ENCODE measurements at regions not wholly inside any gene's neighbourhood (a gene's known extent, or its start where the extent isn't known, plus 50 kb on each side); places are given as distances from the start of the nearest gene placed in this dataset.

- TF ChIP-seq CTCF (IDR thresholded peaks at IDR 0.05; ENCODE audit: low read depth, low read length, missing control alignments): no peak
- DNase-seq (ENCODE audit: extremely low read depth, low read depth): no peak
- H3K4me3 ChIP-seq (replicated peaks; ENCODE audit: low read depth, low read length): no peak overlapping the region
These were observed 481.8 kb upstream of the MEIS1 start for GRCh38 chr2:65952966-65953761.

GRCh38 chr2:65944213-65944612, 490.7 kb upstream of the MEIS1 start:
- TF ChIP-seq CTCF (IDR thresholded peaks at IDR 0.05; ENCODE audit: low read depth, low read length, missing control alignments): no peak
- H3K4me3 ChIP-seq (replicated peaks; ENCODE audit: low read depth, low read length): no peak overlapping the region
- no peak for DNase-seq (ENCODE audit: extremely low read depth, low read depth)

GRCh38 chr2:65943099-65943786, 491.7 kb upstream of the MEIS1 start:
- no peak overlapping the region for H3K4me3 ChIP-seq (replicated peaks; ENCODE audit: low read depth, low read length)
- DNase-seq (ENCODE audit: extremely low read depth, low read depth): no peak
- TF ChIP-seq CTCF (IDR thresholded peaks at IDR 0.05; ENCODE audit: low read depth, low read length, missing control alignments): no peak

- DNase-seq (ENCODE audit: extremely low read depth, low read depth): no peak
- no peak for TF ChIP-seq CTCF (IDR thresholded peaks at IDR 0.05; ENCODE audit: low read depth, low read length, missing control alignments)
- H3K4me3 ChIP-seq (replicated peaks; ENCODE audit: low read depth, low read length): no peak overlapping the region
These were observed 494.1 kb upstream of the MEIS1 start for GRCh38 chr2:65940856-65941255.

- DNase-seq (ENCODE audit: extremely low read depth, low read depth): no peak
- no peak overlapping the region for H3K4me3 ChIP-seq (replicated peaks; ENCODE audit: low read depth, low read length)
- no peak for TF ChIP-seq CTCF (IDR thresholded peaks at IDR 0.05; ENCODE audit: low read depth, low read length, missing control alignments)
These were observed 495.2 kb upstream of the MEIS1 start for GRCh38 chr2:65939687-65940086.

- TF ChIP-seq CTCF (IDR thresholded peaks at IDR 0.05; ENCODE audit: low read depth, low read length, missing control alignments): no peak
- H3K4me3 ChIP-seq (replicated peaks; ENCODE audit: low read depth, low read length): no peak overlapping the region
- DNase-seq (ENCODE audit: extremely low read depth, low read depth): no peak
These were observed 497.4 kb upstream of the MEIS1 start for GRCh38 chr2:65937379-65938160.

Measured in HFF-Myc (cell line).